Stimulated activated CD4-positive, alpha-beta T cell treated with anti-CD3 and anti-CD28 coated beads, TNF-alpha, amount 100 ng/mL, for 4 hours (primary cell): ENCODE measurements at regions not wholly inside any gene's neighbourhood (a gene's known extent, or its start where the extent isn't known, plus 50 kb on each side); places are given as distances from the start of the nearest gene placed in this dataset.

Source experiments
- DNase-seq, 3 experiments: peaks; one replicate each; pipeline ENCODE4 v3.0.0-alpha.2; 2020; ENCODE audit warnings: low read depth in 3 of 3

DNA sequence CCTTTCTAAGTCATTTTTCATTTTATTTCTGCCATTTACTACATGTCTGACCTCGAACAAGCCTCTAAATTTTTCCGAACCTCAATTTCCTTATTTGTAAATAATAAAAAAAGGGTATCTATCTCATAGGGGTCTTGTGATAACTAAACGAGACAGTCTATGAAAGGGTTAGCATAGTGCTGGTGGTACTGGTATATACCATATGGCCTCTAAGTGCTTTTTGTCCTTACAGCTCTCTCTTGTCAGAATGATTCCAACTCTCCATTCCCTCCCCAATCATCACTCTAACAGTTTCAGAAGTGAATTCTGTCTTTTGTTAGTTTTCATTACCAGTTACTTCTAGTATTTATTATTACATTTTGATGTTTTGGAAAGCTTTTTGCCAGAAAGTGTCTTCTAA lies 85.5 kb upstream of the ACTBL2 start:
- no peak for DNase-seq

DNA sequence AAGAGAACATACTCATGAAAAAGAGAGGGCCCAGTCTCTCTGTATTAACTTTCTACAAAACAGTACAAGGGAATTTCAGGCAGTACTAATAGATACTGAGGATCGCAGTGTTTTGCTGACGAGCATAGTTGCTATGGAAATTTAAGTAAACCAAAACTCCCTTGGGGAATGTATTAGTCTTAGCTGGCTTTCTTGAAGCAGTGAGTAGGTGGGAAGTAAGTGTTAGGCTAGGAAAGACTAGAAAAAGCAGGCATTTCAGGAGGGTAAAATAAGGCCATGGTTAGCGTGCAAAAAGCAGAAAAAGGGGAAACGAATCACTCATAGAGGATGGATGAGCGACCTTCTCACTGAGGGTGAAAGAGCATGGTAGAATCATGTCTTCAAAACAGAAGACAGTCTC lies 84.3 kb upstream of the ACTBL2 start:
- no peak for DNase-seq

DNA sequence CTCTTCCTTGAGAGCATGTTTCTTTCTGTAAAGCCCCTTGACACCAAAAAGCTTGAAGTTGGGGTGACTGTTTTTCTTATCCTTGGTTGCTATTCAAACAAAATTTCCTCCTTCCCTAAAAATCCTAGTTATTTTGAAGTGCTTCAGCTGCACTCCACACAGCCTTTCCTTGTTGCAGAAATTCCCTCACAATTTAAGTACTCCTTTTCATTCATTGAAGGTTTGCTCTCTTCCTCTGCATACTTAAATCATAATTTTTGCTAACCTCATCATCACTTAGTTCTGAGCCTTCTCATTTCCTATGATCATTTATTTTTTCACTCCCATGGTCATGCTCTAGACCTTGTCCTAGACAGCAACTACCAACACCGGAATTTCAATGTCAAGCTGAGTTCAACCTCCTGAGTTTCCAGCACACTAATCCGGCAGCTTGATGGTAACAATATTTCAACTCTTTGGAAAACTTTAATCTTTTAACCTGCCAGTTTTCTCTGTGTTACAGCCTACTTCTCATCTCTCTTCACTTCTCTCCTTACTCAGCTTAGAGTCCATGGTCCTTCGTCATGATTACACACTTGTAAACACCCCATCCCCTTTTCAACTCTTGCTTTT lies 78.7 kb upstream of the ACTBL2 start:
- no peak for DNase-seq

DNA sequence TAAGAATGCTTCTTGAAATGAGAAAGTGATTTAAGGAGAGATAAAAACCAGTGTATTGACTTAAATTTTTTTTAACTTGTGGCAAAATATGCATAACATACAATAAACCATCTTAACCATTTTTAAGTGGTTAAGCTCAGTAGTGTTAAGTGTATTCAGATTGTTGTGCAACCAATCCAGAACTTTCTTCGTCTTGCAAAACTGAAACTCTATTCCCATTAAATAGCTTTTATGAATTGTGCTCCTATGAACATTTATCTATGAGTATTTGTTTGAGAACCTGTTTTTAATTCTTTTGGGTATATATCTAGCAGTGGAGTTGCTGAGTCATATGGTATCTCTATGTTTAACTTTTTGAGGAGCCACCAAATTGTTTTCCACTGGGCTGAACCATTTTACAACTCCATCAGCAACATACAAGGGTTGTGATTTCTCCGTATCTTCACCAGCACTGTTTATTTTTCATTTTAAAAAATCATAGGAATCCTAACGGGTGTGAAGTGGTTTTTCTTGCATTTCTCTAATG lies 76.6 kb upstream of the ACTBL2 start:
- DNase-seq: no peak

DNA sequence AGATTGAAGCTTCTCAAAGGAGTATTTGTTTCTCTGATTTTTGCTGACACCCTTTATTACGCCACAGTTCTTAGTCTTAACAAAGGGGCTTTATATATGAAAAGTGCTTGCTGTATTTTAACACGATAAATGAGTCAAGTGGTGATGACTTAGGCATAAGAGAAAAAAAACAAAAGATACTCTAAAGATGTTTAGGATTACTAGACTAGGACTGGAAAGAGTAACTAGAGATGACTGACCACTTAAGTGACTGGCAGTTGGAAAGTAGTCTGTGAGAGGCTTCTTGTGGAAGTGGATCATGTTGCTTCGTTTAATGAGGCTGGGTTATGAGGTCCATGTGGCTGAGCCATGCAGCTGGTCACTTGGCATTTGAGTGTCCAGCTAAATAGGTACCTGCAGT lies 69.4 kb upstream of the ACTBL2 start:
- DNase-seq: no peak

DNA sequence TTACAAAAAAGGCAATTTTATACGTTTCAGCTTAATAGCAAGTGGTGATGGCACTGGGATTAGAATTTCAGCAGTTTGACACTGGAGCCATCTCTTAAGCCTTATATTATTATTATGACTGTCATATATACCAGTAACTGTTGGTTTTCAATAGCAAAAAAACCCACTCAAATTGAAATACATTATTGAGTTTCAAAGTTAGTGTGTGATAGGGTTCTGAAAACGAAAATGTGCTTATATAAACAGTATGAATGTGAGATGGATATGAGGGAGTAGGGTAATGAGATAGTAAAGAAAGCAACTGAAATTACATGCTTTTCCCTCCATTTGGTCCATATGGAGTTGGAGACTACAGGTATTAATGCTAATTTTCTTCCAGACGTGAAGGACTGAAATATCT lies 68.6 kb upstream of the ACTBL2 start:
- no peak for DNase-seq

DNA sequence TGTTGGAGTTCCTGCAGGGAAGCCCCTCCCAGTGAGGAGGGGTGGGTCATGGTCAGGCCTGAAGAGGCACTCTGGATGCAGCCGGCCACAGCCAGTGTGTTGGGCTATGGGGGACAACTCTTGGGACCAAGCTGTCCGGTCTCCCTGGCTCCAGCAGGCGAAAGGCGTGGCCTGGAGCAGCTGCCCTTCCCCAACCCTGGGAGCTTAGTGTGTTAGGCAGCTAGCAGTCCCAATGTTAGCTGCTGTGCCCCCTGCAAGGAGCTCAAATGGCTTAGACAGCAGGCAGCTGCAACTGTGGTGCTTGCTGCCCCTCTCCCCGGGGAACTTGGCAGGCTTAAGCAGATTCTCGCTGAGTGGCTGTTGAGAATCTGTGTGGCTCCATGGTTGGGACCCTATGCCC lies 67.5 kb upstream of the ACTBL2 start:
- DNase-seq: no peak

DNA sequence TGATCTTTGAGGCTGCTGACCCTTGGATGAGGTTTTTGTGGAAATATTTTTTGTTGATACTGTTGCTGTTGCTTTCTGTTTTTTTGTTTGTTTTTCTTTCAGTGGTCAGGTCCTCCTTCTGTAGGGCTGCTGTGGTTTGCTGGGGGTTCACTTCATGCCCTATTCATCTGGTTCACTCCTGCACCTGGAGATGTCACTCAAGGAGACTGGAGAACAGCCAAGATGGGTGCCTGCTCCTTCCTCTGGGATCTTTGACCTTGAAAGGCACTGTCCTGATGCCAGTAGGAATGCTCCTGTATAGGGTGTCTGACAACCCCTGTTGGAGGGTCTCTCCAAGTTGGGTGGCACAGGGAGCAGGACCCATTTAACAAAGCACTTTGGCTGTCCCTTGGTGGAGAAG lies 67.0 kb upstream of the ACTBL2 start:
- DNase-seq: no peak

DNA sequence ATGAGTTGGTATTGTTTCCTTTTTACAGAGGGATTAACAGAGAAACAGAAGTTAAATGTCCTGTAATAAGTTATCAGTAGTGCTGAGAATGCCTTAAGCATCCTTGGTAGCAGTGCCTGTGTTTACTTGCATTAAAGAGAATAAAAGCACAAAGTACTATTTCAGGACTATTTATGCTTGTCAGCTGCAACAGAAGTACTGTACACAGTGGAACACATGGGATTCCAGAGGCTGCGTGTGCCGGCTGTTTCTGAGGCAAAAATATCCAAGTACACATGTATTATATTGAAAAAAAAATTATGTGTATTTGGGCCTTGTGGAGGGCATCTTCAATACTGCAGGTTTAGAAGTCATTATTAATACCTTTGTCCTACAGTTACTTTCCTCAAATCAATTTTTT lies 58.2 kb upstream of the ACTBL2 start:
- DNase-seq: no peak

DNA sequence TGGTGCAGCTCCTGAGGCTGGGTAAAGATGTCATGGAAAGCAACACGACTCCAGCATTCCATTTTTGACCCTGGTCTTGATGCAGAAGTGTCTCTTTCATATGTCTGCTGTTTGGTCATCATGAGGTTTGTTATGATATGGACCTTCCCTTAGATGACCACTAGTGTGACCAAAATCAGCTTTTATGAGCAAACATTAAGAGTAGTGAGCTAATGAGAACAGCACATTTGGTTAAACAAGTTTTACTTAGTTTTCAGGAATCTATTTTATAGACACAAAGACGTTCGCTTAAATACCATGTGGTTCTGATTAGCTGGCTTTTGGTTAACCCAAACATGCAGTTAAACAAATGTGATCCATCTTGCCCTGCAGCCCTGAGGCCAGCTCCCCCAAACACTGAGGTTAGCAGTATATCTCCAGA lies 56.7 kb upstream of the ACTBL2 start:
- DNase-seq: no peak

DNA sequence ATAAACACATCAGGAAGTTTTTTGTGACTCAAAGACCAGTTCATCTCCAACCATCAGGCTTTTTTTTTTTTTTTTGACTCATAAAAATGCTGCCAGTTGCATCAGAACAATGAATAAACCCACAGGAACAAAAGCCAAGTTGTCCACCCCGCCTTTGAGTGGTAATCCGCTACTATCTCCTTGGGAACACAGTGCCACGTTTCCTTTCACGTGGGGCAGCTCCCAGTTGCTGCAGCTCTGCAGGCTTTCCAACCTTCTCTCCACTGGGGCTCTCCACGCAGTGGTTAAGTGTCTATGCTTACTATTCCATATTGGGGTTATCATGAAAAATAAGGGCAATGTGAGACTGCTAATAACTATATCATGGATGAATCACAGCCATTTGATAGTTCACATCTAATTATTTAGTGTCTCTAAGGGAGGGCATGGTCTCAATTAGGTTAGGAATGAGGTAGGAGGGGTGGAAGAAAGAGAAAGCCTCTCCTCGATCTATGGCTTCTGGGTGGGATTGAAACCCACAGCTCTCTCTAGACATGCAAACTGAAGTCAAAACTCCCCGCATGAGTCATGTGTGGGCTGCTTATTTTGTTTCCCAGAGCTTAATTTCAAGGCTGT lies 55.8 kb upstream of the ACTBL2 start:
- no peak for DNase-seq

DNA sequence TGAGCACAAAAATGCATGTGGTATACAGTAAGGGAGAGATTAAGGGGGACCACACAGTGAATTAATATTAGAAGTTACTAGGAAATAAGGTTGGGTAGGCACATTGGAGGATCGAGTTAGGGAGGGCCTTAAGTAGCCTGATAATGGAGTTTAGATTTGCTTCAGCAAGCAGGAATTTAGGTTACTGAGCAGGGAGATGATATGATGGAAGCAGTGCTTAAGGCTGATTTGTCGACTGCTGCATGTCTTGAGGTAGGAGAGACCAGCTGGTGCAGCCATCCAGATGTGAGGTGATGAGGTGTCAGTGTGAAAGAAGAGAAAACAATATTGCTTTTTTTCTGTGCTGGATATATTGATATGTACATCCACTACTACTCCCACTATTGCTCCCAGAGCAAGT lies 55.2 kb upstream of the ACTBL2 start:
- no peak for DNase-seq

DNA sequence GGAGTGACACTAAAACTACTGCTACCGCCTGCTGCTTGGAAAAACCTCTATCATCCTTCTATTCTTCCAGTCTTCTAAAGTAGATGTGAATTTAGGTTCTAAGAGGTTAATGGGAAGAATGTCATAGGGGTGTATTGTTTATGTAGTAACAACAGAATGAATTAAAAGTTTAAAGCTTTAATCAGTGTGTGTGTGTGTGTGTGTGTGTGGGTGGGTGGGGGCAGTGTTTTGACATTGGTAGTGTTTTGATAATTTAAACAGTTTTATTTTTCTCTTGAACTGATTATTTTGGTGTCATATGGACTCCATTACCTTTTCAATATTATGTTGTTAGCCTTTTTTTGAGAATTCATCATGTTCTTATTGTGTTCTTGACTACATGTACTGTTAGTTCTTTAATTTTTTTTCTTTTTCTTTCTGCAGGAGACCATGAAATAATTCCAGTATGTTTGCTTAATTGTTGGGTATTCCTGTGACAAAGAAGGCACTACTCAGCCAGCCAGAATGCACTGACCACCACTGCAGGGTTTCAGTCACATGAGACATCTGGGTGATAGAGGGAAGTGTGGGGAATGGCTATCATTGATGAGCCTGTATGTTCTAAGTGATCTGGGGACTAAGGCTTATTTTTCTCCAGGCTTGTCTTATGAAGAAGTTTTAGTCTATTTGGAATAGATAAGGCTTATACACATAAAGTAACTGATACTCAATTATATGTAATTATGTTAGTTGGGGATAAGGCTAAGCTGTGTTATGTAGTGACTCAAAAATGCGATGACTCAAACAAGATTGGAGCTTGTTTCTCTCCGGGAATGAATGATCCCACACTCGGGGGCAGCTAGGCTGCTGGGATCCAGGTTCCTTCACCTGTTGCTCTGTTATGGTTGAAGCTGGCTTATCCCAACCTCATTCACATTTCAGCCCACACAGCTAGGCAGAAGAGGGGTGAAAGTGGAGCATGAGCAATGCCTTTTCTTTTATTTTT lies 50.2 kb upstream of the ACTBL2 start:
- no peak for DNase-seq
